Neural cell (in vitro differentiated cells): ENCODE measurements at regions not wholly inside any gene's neighbourhood (a gene's known extent, or its start where the extent isn't known, plus 50 kb on each side); places are given as distances from the start of the nearest gene placed in this dataset.

Source experiments
- CTCF ChIP-seq: fragments of 450-650 bp; IDR thresholded peaks from 2 replicates; pipeline ENCODE4 v1.5.1; 2014; ENCODE audit warnings: antibody characterized with exemption, mild to moderate bottlenecking, moderate library complexity; ENCODE audit not compliant: poor library complexity, severe bottlenecking
- REST ChIP-seq: IDR thresholded peaks from 2 replicates; pipeline ENCODE4 v1.6.1; 2012; ENCODE audit warnings: borderline replicate concordance

- TF ChIP-seq REST (no peak), CTCF (peak; percentile 46)
Measured at GRCh38 chr2:222052934-222053367, 245.8 kb downstream of the PAX3 start.
